Naive B cell (primary cell): ENCODE measurements at regions not wholly inside any gene's neighbourhood (a gene's known extent, or its start where the extent isn't known, plus 50 kb on each side); places are given as distances from the start of the nearest gene placed in this dataset.

Source experiments
- ATAC-seq, 2 donors: fragments of 150-1000 bp; cut with Tn5 transposase; 2 replicates each; pipeline ENCODE4 v1.10.0; 2021; ENCODE audit warnings: low read depth in 2 of 2, mild to moderate bottlenecking in 2 of 2, moderate library complexity in 2 of 2
- DNase-seq: peaks from one replicate; pipeline ENCODE4 v3.0.0; 2022
- H3K27ac Mint-ChIP-seq, 6 donors: one replicate each; pipeline ENCODE4 v1.8.0; 2020 to 2022; ENCODE audit warnings: mild to moderate bottlenecking in 6 of 6, mixed read lengths in 6 of 6, moderate library complexity in 5 of 6, inconsistent platforms in 2 of 6
- H3K27me3 Mint-ChIP-seq, 3 donors: one replicate each; pipeline ENCODE4 v1.8.0; 2021 to 2022; ENCODE audit warnings: mixed read lengths in 3 of 3, mild to moderate bottlenecking in 1 of 3
- H3K36me3 Mint-ChIP-seq, 2 donors: one replicate each; pipeline ENCODE4 v1.8.0; 2020 to 2022; ENCODE audit warnings: mixed read lengths in 2 of 2, inconsistent platforms in 1 of 2, mild to moderate bottlenecking in 1 of 2
- H3K4me1 Mint-ChIP-seq, 3 donors: one replicate each; pipeline ENCODE4 v1.8.0; 2020 to 2022; ENCODE audit warnings: mixed read lengths in 3 of 3, inconsistent platforms in 1 of 3, mild to moderate bottlenecking in 1 of 3, moderate library complexity in 1 of 3
- H3K4me3 Mint-ChIP-seq, 8 donors: one replicate each; pipeline ENCODE4 v1.8.0; 2020 to 2022; ENCODE audit warnings: mild to moderate bottlenecking in 8 of 8, mixed read lengths in 8 of 8, moderate library complexity in 8 of 8, inconsistent platforms in 2 of 8
- H3K9me3 Mint-ChIP-seq, 7 donors: one replicate each; pipeline ENCODE4 v1.8.0; 2020 to 2022; ENCODE audit warnings: mixed read lengths in 7 of 7, mild to moderate bottlenecking in 5 of 7, inconsistent platforms in 2 of 7, moderate library complexity in 1 of 7

DNA sequence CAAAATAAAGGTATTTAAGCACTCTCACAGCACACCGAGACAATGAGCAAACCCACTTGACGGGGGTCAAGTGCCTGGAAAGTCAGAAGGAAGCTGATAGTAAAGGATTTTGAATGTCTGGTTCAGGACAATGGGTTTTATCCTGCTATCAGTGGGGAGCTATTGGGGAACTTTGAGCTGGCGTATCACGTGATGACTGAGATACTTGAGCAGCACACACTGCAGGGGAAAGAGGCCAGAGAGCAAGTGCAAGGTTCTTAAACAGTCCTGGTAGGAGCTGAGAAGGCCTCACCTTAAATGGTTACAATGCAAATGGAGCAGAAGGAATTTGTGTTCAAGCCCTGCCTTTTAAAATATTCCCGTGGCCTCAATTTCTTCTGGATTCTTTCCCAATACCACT lies 225.3 kb downstream of the LACC1 start:
- H3K9me3 Mint-ChIP-seq, result peaks cover 4 to 21% (median 8%) of the 10 kb centered on the region in 7 donors
- no peaks in the 10 kb centered on the region for H3K36me3 Mint-ChIP-seq
- H3K4me1 Mint-ChIP-seq, result no peaks in the 10 kb centered on the region
- DNase-seq, result no peak
- no peak for ATAC-seq
- no peak overlapping the region for H3K27ac Mint-ChIP-seq
- H3K4me3 Mint-ChIP-seq, result no peak overlapping the region
- peaks cover 0 to 15% (median 0%) of the 10 kb centered on the region in 3 donors for H3K27me3 Mint-ChIP-seq

DNA sequence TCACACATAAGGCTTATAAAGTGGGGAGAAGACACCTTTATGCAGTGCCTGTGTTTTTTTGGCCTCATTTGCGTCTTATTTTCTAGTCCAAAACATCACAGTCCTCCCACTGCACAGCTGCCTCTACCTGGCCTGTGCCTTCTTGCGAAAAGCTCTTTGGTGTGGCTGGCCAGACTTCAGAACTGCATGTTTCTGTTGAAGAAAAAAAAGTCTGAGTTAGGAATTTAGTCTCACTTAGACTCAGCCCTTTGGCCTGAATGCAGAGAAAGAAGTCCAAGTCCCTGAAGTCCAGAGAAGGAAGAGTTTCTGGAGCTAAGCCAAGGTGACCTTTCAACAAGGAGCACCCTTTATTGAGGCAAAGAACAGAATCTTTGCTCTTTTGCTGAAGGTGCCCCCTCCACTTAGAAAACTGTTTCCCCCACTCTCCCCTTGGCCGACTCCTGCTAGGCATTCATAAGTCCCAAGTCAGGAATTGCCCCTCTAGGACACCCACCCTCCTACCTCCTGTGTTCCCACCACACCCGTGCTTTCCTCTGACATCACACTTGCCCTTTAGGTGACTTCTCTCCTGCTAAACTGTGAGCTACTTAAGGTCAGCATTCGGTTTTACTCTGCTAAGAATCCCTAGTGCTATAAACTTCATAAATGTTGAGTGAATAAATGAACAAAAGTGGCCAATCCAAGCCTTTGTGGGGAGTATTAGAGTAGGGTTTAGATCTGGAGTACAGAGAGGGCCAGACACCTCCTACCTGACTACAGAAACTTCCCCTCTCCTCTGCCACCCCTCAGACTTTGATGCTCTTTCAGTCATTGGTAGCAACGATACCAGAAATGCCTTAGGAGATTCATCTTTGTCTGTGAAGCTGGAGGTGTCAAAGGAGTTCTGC lies 226.8 kb downstream of the LACC1 start:
- peaks cover 0 to 15% (median 0%) of the 10 kb centered on the region in 3 donors for H3K27me3 Mint-ChIP-seq
- H3K27ac Mint-ChIP-seq, result no peak overlapping the region
- H3K4me1 Mint-ChIP-seq, result no peaks in the 10 kb centered on the region
- no peak overlapping the region for H3K4me3 Mint-ChIP-seq
- DNase-seq, result no peak
- ATAC-seq, result no peak
- peaks cover 3 to 16% (median 6%) of the 10 kb centered on the region in 7 donors for H3K9me3 Mint-ChIP-seq
- H3K36me3 Mint-ChIP-seq, result no peaks in the 10 kb centered on the region

GRCh38 chr13:44107357-44108121 lies 227.8 kb downstream of the LACC1 start:
- Mint-ChIP-seq H3K27me3 (peaks cover 0 to 15% (median 0%) of the 10 kb centered on the region in 3 donors), H3K9me3 (peaks cover 0 to 9% (median 0%) of the 10 kb centered on the region in 7 donors), H3K4me3 (no peak overlapping the region), H3K27ac (no peak overlapping the region), H3K36me3 (no peaks in the 10 kb centered on the region), H3K4me1 (no peaks in the 10 kb centered on the region)
- DNase-seq (no peak), ATAC-seq (no peak)

DNA sequence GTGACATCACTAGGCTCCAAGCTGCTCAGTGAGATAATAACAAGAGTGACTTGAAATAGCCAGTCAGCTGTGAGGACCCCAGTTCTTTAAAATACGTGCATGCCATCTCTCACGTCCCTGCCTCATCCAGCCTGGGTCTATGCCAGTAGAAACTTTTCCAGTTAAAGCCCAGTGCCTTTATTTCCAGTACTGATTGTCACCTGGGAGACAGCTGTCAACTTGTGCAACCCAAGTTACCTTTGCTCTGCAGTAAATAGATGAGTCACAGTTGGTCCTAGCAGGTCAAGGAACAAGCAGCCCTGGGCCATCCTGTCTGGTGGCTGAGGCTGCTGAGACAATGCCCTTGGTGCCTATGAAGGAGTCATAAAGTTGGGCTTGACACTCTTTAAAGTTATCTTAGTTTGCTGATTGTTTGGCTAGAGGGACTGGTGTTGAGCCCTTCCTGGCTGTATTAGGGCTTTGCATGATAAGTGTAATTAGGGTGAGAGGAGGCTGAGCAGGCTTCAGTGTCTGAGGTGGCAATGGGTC lies 228.7 kb downstream of the LACC1 start:
- Mint-ChIP-seq H3K27ac (no peak overlapping the region), H3K9me3 (peaks cover 0 to 3% (median 0%) of the 10 kb centered on the region in 7 donors)
- ATAC-seq, result no peak

DNA sequence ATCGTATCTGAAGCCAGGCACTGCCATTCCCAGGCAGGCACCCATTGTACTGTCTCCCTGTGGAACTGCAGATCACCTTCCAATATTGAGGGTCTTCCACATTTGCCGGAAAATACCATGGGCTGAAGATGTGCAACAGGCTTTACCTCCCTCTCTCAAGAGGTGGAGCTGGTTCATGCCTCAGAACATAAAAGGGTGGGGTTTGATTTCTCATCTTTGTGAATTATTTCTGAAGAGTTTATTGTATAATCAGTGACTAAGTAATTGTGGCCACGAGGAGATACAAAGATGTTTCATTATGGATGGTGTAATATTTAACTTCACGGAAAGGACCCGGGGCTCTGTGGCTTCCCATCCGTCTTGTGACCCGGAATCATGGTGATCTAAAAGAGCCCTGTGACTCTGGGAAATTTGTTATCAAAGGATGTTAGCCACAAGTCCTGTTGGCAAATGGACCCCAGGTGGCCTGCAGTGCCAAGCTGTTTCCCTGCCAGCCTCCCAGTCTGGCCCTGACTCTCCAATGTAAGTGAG lies 230.5 kb downstream of the LACC1 start:
- H3K9me3 Mint-ChIP-seq, result peaks cover 0 to 1% (median 0%) of the 10 kb centered on the region in 7 donors
- H3K4me3 Mint-ChIP-seq, result no peak overlapping the region
- no peaks in the 10 kb centered on the region for H3K4me1 Mint-ChIP-seq
- no peaks in the 10 kb centered on the region for H3K36me3 Mint-ChIP-seq
- no peak for ATAC-seq
- H3K27ac Mint-ChIP-seq, result no peak overlapping the region
- no peak for DNase-seq
- H3K27me3 Mint-ChIP-seq, result peaks cover 0 to 8% (median 0%) of the 10 kb centered on the region in 3 donors

More for the DNA sequence above, 228.7 kb downstream of the LACC1 start:
- Mint-ChIP-seq H3K4me1 (no peaks in the 10 kb centered on the region), H3K27me3 (peaks cover 0 to 15% (median 0%) of the 10 kb centered on the region in 3 donors), H3K36me3 (no peaks in the 10 kb centered on the region), H3K4me3 (no peak overlapping the region)
- no peak for DNase-seq

GRCh38 chr13:44111701-44112100 lies 232.0 kb downstream of the LACC1 start:
- peaks cover 0 to 1% (median 0%) of the 10 kb centered on the region in 7 donors for H3K9me3 Mint-ChIP-seq
- DNase-seq (no peak), ATAC-seq (no peak)
- H3K27me3 Mint-ChIP-seq, result no peaks in the 10 kb centered on the region
- no peak overlapping the region for H3K4me3 Mint-ChIP-seq
- H3K27ac Mint-ChIP-seq, result peak overlapping the region in 2 of 6 donors; percentile 16 to 44
- H3K4me1 Mint-ChIP-seq, result peaks cover 5 to 7% (median 6%) of the 10 kb centered on the region in 3 donors
- no peaks in the 10 kb centered on the region for H3K36me3 Mint-ChIP-seq

GRCh38 chr13:44112700-44113329 lies 233.1 kb downstream of the LACC1 start:
- H3K27me3 Mint-ChIP-seq, result no peaks in the 10 kb centered on the region
- ATAC-seq (no peak), DNase-seq (no peak)
- no peak overlapping the region for H3K4me3 Mint-ChIP-seq
- H3K36me3 Mint-ChIP-seq, result no peaks in the 10 kb centered on the region
- peaks cover 13 to 17% (median 16%) of the 10 kb centered on the region in 3 donors for H3K4me1 Mint-ChIP-seq
- peaks cover 0 to 1% (median 0%) of the 10 kb centered on the region in 7 donors for H3K9me3 Mint-ChIP-seq
- H3K27ac Mint-ChIP-seq, result peak overlapping the region in 2 of 6 donors; percentile 5 to 11

DNA sequence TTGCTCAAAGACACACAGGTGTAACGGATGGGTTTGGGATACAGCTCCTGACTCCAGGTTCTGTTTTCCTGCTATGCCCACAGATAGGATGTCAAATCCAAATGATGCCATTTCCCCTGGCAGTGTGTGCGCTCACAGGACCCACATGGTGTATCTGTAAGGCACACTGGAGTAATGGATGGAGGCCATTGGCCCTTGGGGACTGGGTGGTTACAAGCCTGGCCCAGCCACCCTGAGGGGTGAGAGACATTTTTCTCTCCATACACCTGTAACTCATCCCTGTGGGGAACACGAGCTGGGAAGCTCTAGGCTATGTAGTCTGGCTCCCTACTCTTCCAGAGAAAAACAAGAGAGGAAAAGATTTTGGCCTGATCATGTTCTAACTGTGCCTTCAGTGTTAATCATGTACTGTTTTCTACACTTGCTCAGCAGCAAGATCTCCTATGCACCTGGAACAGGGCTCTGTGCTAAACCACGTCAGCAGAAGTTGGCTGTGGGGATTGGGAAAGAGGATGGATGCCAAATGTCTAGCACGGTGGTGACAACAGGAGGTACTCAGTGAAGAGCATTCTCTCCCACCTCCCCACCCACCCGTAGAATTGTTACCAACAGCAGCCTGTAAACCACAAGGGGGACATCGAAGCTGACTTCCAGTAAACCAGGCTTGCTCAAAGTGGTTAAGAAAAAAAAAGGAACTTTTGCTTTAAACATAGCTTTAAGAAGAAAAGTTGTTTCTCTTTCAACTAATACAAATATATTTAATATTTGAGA lies 237.0 kb downstream of the LACC1 start:
- H3K27me3 Mint-ChIP-seq, result no peaks in the 10 kb centered on the region
- H3K27ac Mint-ChIP-seq, result peak overlapping the region; percentile 39 to 75 (median 54)
- peak; percentile 11 for DNase-seq
- H3K4me3 Mint-ChIP-seq, result peak overlapping the region in 6 of 8 donors; percentile 20 to 71 (median 47)
- peaks cover 22 to 31% (median 23%) of the 10 kb centered on the region in 3 donors for H3K4me1 Mint-ChIP-seq
- peaks cover 0 to 1% (median 0%) of the 10 kb centered on the region in 7 donors for H3K9me3 Mint-ChIP-seq
- no peaks in the 10 kb centered on the region for H3K36me3 Mint-ChIP-seq
- peak; percentile 76 to 78 for ATAC-seq

DNA sequence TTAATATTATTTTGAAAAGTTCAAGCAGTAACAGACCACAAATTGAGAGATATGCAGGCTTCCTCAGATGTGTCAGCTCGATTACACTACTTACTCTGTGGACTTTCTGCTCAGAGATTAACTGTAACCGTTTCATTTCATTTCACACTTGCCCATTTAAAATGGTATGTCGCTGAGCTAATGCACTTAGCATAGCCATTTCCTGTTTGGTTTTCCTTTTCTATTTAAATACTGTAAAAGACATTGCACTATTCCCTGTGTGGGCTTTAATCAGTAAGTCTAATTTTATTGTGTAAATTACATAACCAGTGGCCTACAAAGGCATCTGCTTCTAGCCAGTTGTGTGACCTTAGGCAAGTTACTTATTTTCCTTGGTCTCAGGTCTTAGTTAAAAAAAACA lies 237.6 kb downstream of the LACC1 start:
- H3K36me3 Mint-ChIP-seq, result no peaks in the 10 kb centered on the region
- peak overlapping the region in 4 of 8 donors; percentile 23 to 72 (median 41) for H3K4me3 Mint-ChIP-seq
- H3K4me1 Mint-ChIP-seq, result peaks cover 22 to 31% (median 23%) of the 10 kb centered on the region in 3 donors
- peaks cover 0 to 1% (median 0%) of the 10 kb centered on the region in 7 donors for H3K9me3 Mint-ChIP-seq
- H3K27ac Mint-ChIP-seq, result peak overlapping the region in 4 of 6 donors; percentile 4 to 75 (median 51)
- H3K27me3 Mint-ChIP-seq, result no peaks in the 10 kb centered on the region
- DNase-seq, result no peak
- peak; percentile 55 to 57 for ATAC-seq

GRCh38 chr13:44117816-44118215 lies 238.1 kb downstream of the LACC1 start:
- Mint-ChIP-seq H3K36me3 (no peaks in the 10 kb centered on the region), H3K9me3 (peaks cover 0 to 1% (median 0%) of the 10 kb centered on the region in 7 donors), H3K4me3 (peak overlapping the region in 4 of 8 donors; percentile 23 to 72 (median 41)), H3K4me1 (peaks cover 22 to 31% (median 23%) of the 10 kb centered on the region in 3 donors), H3K27ac (peak overlapping the region in 3 of 6 donors; percentile 26 to 67 (median 63)), H3K27me3 (no peaks in the 10 kb centered on the region)
- no peak for DNase-seq
- no peak for ATAC-seq

- Mint-ChIP-seq H3K36me3 (peaks cover 6 to 10% of the 10 kb centered on the region in 2 donors), H3K27ac (peak overlapping the region in 1 of 6 donors; percentile 40), H3K4me1 (peaks cover 22 to 31% (median 23%) of the 10 kb centered on the region in 3 donors), H3K4me3 (peak overlapping the region in 2 of 8 donors; percentile 30 to 34), H3K27me3 (no peaks in the 10 kb centered on the region), H3K9me3 (peaks cover 5 to 10% (median 8%) of the 10 kb centered on the region in 7 donors)
- ATAC-seq (no peak), DNase-seq (no peak)
These were observed 239.2 kb downstream of the LACC1 start for GRCh38 chr13:44118881-44119280.

DNA sequence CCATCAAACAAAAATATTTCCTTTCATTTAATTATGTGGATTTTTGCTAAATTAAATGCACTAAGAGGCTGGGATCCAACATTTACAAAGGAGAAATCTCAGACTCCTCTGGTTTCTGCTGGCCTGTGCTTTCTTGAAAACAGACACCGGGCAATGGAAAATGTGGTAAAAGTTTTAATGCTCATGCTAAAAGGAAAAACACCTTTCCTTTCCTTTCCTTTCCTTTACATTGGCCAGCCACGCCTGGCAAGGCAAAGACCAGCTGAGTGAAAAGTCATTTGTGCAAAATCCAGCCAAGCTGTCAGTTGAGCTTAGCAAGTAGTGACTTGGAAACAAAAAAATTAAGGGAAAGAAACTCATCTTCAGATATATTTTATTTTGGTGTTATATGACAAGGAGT lies 240.3 kb downstream of the LACC1 start:
- Mint-ChIP-seq H3K27me3 (no peaks in the 10 kb centered on the region), H3K36me3 (peaks cover 6 to 15% of the 10 kb centered on the region in 2 donors), H3K27ac (no peak overlapping the region), H3K4me1 (peaks cover 22 to 31% (median 23%) of the 10 kb centered on the region in 3 donors), H3K4me3 (no peak overlapping the region), H3K9me3 (peaks cover 9 to 16% (median 13%) of the 10 kb centered on the region in 7 donors)
- DNase-seq (no peak), ATAC-seq (no peak)
